HK-2 (cell line): ENCODE measurements at regions not wholly inside any gene's neighbourhood (a gene's known extent, or its start where the extent isn't known, plus 50 kb on each side); places are given as distances from the start of the nearest gene placed in this dataset.

Experiments
- DNase-seq: peaks from one replicate; pipeline ENCODE4 v3.0.0-alpha.2; 2018; ENCODE audit not compliant: unreplicated experiment

GRCh38 chr16:73459586-73459985, 411.7 kb upstream of the ZFHX3 start:
- no peak for DNase-seq

GRCh38 chr16:73457851-73458250, 409.9 kb upstream of the ZFHX3 start:
- no peak for DNase-seq

DNA sequence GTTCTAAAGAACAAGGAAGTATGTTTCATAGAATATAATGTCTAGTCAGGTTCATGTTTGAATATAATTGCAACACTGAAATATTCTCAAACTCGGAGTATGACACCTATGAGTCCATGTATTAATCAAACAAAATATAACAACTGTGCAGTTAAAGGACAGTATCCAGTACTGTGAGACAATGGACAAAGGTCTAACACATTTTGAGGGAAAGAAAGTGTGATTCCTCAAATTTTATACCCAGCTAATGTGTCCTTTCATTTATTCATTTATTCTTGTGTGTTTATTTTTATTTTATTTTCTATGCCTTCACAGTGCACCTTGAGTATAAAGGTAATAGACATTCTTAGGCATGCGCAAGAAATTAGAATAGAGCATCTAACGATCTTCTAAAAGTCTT, 401.0 kb upstream of the ZFHX3 start:
- DNase-seq, result no peak

DNA sequence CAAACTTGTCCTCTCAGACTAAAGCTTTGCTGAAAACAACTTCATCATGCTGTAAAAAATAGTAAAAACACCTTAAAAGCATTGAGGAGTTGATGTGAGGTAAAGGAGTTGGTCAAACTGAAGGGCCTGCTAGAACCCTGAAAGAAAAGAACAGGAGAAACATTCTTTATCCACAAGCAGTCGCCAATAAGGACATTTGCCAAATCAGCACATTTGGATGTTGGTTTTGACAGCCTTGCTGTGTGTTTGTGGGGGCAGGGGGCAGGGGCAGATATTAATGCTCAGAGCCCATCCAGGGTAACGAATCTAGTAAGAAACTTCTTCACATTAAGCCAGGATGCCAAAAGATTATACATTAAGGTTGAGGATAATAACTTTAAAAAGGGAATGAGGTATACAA, 399.9 kb upstream of the ZFHX3 start:
- DNase-seq, result no peak

DNA sequence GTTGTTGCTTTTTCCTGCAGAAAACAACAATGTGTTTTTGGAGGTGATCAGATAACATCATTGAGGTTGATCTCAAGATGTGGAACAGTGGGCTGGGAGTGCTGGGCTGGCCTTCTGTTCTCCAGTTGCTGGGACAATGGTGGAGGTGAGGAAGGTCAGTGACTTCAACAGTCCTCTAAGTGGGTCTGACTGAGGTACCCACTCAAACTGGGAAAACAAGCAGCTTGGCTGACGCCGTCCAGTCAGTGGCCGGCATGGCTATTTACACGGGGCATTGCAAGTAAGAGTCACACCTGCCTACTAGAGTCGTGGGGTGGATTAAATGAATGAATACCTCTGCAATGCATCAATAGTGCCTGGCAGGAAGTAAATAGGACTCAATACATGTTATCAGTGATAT, 386.7 kb upstream of the ZFHX3 start:
- DNase-seq, result no peak

- no peak for DNase-seq
These were observed 385.9 kb upstream of the ZFHX3 start for GRCh38 chr16:73433731-73434307.

- no peak for DNase-seq
These were observed 385.2 kb upstream of the ZFHX3 start for GRCh38 chr16:73432850-73433730.

DNA sequence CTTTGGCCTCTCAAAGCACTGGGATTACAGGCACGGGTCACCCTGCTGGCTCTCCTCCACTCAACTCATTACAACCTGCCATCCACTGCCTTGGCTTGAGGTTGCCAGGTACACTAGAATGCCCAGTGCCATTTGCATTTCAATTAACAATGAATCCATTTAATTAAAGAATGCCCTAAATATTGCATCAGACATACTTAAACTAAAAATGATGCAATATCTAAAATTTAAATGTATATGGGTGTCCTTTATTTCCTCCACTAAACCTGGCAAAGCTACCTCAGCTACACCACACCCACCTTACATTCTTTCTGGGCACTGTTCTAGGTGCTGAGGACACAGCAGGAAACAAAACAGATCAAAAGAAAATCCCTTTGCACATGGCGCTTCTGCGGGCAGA, 382.2 kb upstream of the ZFHX3 start:
- no peak for DNase-seq

GRCh38 chr16:73428121-73428520, 380.2 kb upstream of the ZFHX3 start:
- no peak for DNase-seq

DNA sequence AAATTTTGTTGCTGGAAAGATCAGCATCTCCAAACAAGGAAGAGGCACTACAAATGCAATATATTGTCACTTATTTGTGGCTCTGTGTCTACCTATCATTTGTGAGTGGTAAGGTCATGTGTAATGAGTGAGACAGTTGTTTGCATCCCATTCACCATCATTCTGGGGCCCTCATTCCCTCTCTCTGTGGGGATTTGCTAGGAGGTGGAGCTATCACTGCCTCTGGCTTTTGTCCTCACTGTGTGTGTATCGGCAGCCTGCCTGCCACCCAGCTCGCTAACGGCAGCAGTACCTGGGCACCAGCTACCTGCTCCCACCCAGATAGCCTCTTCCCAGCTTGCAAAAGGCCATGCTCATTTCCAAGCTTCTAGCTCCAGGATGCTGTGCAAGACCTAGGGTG, 379.2 kb upstream of the ZFHX3 start:
- DNase-seq, result no peak

GRCh38 chr16:73426433-73427160, 378.7 kb upstream of the ZFHX3 start:
- DNase-seq, result no peak

DNA sequence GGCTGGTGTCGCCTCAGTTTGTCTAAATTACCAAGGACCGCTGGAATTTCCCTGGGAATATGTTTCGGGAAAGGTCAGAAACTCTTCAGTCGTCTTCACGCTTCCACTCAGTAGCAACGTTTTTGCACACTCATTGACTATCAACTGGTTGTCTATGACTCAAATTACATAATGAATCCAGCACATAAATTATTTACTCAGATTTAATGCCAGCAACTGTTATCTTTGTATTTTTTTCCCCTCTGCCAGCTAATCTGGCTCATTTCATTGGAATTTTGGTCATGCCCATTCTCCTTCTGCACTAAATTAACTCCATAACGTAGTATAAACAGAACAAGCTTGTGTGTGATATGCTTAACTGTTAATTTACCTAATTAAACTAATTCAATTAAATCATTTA, 372.7 kb upstream of the ZFHX3 start:
- DNase-seq, result no peak

DNA sequence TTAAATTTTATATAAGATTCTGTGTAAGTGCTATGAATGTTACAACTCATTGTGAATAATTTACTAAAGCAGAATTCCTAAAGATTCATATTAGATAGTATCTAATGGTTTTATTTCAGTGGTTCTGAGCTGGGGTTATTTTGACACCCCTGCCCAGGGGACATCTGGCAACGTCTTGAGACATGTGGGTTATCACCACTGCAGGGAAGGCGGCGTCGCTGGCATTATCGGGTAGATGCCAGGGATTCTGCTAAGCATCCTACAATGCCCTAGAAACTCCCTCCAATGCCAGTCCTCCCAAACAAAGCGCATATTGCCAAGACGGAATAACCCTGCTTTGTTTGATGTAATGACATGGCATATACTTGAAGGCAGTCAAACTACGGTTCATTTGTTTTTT, 372.3 kb upstream of the ZFHX3 start:
- no peak for DNase-seq

DNA sequence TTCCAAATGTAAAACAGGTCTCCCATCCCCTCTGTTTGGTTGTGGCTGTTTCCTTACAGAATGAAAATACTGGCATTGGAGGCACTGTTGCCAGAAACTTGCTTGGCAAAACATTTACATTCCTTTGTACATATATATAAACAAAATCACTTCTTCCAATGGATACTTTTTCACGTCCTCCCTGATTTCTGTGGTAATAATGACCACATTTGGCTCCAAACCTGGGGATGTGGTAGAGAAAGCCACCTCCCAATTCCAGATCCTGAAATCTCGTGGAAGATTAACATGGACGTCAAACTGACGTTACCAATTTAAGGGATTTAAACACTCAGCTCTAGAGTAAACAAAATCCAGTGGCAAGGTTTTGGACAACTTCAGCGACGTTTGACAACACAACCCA, 370.8 kb upstream of the ZFHX3 start:
- no peak for DNase-seq

GRCh38 chr16:73418051-73418450, 370.1 kb upstream of the ZFHX3 start:
- no peak for DNase-seq

DNA sequence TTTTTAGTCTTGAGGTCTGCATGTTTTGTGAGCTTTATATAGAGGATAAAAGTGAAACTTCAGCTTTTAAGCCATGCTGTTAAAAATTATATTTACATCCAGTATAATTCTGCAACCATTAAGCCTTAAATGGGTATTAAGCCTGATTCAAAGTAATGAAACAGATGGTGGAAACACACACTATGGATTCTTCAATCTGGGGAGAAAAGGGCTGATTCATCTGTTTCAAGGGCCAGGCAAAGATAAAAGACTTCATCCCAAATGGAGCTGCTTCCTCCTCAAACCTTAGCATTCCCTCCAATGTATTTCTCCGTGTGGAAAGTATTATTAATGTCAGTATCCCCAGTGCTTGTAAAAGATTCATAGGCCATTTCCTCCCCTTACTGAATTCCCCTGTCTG, 367.4 kb upstream of the ZFHX3 start:
- DNase-seq, result no peak

DNA sequence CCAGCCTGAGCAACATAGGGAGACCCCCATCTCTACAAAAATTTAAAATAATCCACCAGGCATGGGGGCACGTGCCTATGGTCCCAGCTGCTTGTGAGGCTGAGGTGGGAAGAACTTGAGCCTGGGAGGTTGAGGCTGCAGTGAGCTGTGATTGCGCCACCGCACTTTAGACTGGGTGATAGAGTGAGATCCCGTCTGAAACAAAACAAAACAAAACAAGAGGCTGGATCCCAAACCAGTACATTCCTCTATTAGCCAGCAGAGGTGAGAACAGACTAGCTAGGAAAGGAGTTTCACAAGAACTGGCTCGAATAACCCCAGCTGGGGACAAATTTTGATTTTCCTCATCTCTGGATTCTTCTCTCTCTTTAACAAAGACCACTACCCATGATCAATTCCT, 366.7 kb upstream of the ZFHX3 start:
- no peak for DNase-seq

GRCh38 chr16:73413830-73414190, 365.9 kb upstream of the ZFHX3 start:
- no peak for DNase-seq

DNA sequence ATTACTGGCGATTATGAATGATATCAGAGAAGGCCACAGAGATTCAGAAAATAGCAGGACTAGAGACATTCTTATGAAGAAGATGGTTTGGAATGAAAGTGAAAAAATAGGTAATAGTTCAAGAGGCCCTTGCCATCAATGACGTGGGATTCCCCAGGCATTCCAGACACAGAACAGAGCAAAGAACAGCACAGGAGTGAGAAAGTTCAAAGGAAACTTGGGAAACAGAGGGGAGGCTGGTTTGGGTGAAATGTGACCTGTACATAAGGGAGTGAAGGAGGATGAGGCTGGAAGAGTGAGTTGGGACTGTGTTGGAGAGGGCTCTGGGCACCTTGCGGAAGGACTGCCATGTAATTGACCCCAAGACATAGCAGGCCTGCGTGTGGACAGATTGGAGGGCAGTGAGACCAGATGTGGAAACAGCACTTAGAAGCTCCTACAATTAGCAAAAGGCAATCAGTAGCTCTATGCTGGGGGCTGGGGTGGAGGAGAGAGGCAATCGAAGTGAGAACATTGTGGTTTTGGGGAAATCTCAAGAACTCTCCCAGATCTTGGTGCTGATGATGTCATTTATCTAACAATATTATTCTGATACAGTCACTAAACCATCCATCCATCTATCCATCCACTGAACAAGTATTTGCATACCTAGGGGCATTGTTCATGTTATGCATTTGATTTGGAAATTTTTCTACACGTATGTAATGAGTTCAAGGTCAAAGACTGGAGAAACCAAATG, 365.3 kb upstream of the ZFHX3 start:
- DNase-seq, result no peak

GRCh38 chr16:73412416-73412815, 364.5 kb upstream of the ZFHX3 start:
- DNase-seq, result no peak

GRCh38 chr16:73408716-73409115, 360.8 kb upstream of the ZFHX3 start:
- DNase-seq, result no peak

DNA sequence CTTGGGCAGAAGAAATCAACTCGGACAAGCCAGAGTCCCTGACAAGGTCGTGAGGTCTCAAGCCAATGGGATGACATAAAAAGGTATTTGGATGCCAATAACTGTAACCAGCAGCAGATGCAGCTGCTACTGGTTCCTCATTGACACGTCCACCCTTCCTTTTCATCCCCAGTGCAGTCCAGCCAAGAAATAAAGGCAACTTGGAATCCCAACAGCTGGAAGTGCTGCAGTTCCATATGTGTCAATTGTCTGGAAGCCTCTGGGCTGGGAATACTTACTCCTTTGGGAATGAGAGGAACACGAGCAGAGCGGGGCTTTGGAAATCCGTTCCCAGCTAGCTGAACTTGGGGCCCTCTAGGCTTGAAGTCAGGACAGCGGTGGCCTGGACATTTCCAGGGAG, 360.4 kb upstream of the ZFHX3 start:
- DNase-seq, result no peak
